Activated naive CD4-positive, alpha-beta T cell treated with anti-CD3 and anti-CD28 coated beads for 36 hours (primary cell): ENCODE measurements at regions not wholly inside any gene's neighbourhood (a gene's known extent, or its start where the extent isn't known, plus 50 kb on each side); places are given as distances from the start of the nearest gene placed in this dataset.
"Not testable (repeated sequence)": the region's sequence is repeated elsewhere in the genome, so short reads cannot be mapped to it uniquely, and the experiment has no call there.

ENCODE experiments used
- CTCF ChIA-PET: fragments of 350-600 bp; sonication (Branson Sonifier 250); formaldehyde crosslinking; loops from one replicate; lab custom pipeline; 2021; ENCODE audit warnings: antibody characterized with exemption; lab: Charles Lee
- DNase-seq: peaks from one replicate; pipeline ENCODE4 v3.0.0-alpha.2; 2020
- H3K27ac Mint-ChIP-seq: one replicate; pipeline ENCODE4 v1.8.0; 2021; ENCODE audit warnings: mild to moderate bottlenecking, mixed read lengths
- H3K27me3 Mint-ChIP-seq: one replicate; pipeline ENCODE4 v1.8.0; 2021; ENCODE audit warnings: low read depth, mixed read lengths
- H3K36me3 Mint-ChIP-seq: one replicate; pipeline ENCODE4 v1.8.0; 2021; ENCODE audit warnings: low read depth, mixed read lengths
- H3K4me1 Mint-ChIP-seq: one replicate; pipeline ENCODE4 v1.8.0; 2021; ENCODE audit warnings: low read depth, mixed read lengths
- H3K4me3 Mint-ChIP-seq: one replicate; pipeline ENCODE4 v1.8.0; 2021; ENCODE audit warnings: mild to moderate bottlenecking, moderate library complexity, mixed read lengths
- H3K9me3 Mint-ChIP-seq: one replicate; pipeline ENCODE4 v1.8.0; 2021; ENCODE audit warnings: mixed read lengths
- intact Hi-C: fragments of 100-400 bp; cut with micrococcal nuclease; formaldehyde crosslinking; loops from one replicate; pipeline ENCODE4 v1.15.1; 2023

DNA sequence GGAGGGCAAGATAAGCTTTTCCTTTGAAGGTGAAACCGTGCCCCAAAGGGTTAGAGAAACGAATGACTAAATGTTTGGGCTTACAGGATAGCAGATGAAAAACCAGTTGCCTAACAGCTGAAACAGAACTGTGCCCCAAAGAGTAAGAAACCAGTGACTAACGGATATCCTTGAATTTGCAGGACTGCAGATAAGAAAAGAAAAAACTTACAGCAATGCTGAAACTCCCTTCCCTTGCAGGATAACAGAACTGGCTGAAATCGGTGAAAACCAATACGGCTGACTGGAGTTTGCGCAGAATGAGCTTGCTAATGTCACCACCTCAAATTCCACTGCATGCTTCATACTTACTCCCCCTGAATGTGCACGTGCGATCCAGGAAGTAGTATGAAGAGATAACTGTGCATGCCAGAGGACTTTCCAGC, 175.2 kb upstream of the NLRP1 start:
- intact Hi-C loops, result no loop called here
- Mint-ChIP-seq H3K36me3 (no peaks in the 10 kb centered on the region), H3K9me3 (no peaks in the 10 kb centered on the region), H3K4me3 (no peak overlapping the region), H3K4me1 (no peaks in the 10 kb centered on the region), H3K27me3 (peaks cover 24% of the 10 kb centered on the region), H3K27ac (no peak overlapping the region)
- no peak for DNase-seq
- CTCF ChIA-PET, result interaction anchor here (0.6 kb wide), 1 partner anchor 127 kb away, joined by 3 read pairs; no protein-coding TSS in a partner anchor

DNA sequence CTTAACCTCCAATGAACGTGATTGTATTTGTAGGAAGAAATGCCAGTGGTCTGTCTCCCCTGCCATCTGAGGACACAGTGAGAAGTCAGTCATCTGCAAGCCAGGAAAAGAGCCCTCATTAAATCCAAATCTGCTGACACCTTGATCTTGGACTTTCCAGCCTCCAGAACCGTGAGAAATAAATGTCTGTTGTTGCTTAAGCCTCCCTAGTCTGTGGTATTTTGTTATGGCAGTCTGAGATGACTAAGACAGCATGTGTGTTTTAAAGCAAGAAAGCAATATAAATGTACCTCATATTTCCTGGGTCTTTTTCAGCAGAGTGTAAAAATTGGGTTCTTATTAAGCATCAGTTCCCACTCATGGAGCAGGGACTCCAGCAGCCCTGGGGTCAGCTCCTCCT, 177.9 kb upstream of the NLRP1 start:
- H3K4me1 Mint-ChIP-seq, result no peaks in the 10 kb centered on the region
- CTCF ChIA-PET, result no interaction called here

DNA sequence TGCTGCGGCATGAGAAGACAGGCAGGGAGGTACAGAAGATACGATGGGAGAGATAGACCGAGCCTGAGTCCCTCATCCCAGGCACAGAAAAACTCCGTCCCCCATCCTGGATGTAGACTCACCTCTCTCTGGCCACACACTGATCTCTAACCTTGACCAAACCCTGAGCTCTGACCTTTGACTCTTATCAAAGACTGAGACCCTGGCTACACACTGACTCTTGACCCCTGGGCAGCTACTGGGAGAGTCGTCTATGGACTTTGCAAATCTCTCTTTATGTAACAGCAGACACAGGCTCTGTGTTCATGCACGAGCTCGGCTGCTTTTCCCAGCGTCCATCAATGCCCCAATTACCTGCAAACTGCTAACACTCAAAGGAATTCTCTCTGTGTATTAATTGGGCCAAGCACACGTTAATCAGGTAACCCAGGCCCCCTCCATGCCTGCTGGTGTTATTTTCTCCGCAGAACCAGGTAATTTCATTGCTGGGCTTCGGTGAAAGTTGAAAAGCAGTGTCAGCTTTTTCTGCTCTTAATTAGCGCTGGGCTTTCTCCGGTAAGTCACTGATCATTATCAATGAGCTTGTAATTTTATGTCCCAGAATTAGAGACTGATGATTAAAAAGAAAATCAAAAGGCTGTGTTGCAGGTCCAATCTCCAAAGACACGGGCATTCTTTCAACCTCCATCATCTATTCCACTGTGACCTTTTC, 179.4 kb upstream of the NLRP1 start:
- no peak for DNase-seq
- Mint-ChIP-seq H3K27me3 (peaks cover 21% of the 10 kb centered on the region), H3K36me3 (no peaks in the 10 kb centered on the region), H3K4me1 (no peaks in the 10 kb centered on the region), H3K9me3 (no peaks in the 10 kb centered on the region), H3K4me3 (no peak overlapping the region), H3K27ac (no peak overlapping the region)
- intact Hi-C loops, result no loop called here
- CTCF ChIA-PET, result no interaction called here

More for the DNA sequence above, 177.9 kb upstream of the NLRP1 start:
- H3K36me3 Mint-ChIP-seq, result no peaks in the 10 kb centered on the region
- no peak overlapping the region for H3K4me3 Mint-ChIP-seq
- H3K27ac Mint-ChIP-seq, result no peak overlapping the region
- no peak for DNase-seq
- H3K9me3 Mint-ChIP-seq, result no peaks in the 10 kb centered on the region
- intact Hi-C loops, result no loop called here
- peaks cover 20% of the 10 kb centered on the region for H3K27me3 Mint-ChIP-seq

DNA sequence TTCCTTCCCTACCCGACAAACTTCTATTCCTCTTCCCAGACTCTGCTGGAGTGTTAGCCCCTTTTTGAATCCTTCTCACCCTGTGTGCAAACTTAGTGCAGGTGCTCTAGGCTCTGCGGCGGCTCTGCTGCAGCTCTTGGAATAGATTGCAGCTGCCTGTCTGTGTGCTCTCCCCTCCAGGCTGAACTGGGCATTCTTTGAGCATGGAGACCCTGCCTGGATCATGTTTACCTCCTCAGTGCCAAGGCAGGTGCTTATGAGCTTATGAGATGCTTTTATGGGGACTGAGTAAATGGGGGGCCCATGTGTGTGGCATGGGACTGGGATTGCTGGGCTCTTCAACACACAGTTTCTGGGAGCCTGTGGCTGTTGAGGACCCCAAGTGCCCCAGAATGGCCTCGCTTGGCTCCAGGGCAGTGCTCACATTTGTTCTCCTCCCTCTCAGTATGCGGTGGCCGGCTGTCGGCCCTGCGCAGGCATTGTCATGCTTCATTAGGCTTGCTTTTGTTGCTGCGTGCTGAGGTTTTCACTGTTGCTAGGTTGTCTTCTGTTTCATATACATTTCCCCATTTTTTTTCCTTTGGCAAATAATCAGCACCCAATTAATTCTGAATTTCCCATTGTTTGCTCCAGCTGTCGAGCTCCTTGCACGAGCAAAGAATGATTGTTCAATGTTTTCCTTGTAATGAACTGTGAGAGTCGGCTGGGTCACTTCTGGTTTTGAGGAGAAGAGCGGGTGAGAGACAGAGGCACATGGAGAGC, 185.5 kb upstream of the NLRP1 start:
- no peaks in the 10 kb centered on the region for H3K9me3 Mint-ChIP-seq
- H3K27me3 Mint-ChIP-seq, result peaks cover 18% of the 10 kb centered on the region
- H3K4me3 Mint-ChIP-seq, result no peak overlapping the region
- intact Hi-C loops, result no loop called here
- CTCF ChIA-PET, result no interaction called here
- H3K27ac Mint-ChIP-seq, result no peak overlapping the region
- H3K4me1 Mint-ChIP-seq, result no peaks in the 10 kb centered on the region
- no peak for DNase-seq
- no peaks in the 10 kb centered on the region for H3K36me3 Mint-ChIP-seq

DNA sequence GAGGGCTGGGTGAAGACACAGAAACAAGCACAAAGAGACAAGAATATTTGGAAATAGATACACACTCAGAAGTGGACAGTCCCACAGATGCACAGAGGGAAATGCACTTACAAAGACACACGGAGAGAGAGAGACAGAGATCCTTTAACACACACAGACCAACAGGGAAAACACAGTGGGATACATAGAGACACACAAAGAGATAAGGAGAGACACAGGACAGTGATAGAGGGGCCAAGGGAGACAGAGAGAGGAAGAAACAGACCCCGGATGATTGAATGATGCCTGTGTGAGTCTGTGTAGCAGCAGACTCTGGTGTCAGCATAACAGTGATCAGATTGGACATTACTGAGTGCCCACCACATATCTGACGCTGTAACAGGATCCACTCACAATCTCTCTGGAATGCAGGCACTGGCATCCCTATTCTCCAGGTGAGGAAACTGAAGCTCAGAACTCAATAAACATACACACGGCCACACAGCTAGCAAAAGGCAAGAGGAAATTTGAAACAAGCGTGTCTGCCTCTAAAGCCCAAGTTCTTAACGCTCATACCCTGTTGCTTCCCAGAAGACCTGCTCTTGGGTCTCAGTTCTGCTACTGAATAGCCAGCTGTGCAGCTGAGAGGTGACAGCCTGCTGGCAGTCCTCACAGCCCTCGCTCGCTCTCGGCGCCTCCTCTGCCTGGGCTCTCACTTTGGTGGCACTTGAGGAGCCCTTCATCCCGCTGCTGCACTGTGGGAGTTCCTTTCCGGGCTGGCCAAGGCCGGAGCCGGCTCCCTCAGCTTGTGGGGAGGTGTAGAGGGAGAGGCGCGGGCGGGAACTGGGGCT, 186.3 kb upstream of the NLRP1 start:
- Mint-ChIP-seq H3K9me3 (no peaks in the 10 kb centered on the region), H3K4me1 (no peaks in the 10 kb centered on the region), H3K36me3 (no peaks in the 10 kb centered on the region), H3K27ac (no peak overlapping the region), H3K4me3 (no peak overlapping the region), H3K27me3 (peaks cover 24% of the 10 kb centered on the region)
- no peak for DNase-seq
- CTCF ChIA-PET, result no interaction called here
- intact Hi-C loops, result no loop called here

DNA sequence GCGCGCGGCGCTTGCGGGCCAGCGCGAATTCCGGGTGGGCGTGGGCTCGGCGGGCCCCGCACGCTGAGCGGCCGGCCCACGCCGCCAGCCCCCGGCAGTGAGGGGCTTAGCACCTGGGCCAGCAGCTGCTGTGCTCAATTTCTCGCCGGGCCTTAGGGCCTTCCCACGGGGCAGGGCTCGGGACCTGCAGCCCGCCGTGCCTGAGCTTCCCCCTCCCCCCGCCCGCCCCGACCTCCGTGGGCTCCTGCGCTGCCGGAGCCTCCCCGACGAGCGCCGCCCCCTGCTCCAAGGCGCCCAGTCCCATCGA, 186.9 kb upstream of the NLRP1 start:
- intact Hi-C loops, H3K36me3 Mint-ChIP-seq, H3K9me3 Mint-ChIP-seq, CTCF ChIA-PET, H3K4me1 Mint-ChIP-seq, DNase-seq, H3K4me3 Mint-ChIP-seq, H3K27ac Mint-ChIP-seq: not testable (repeated sequence)
- H3K27me3 Mint-ChIP-seq, result peaks cover 24% of the 10 kb centered on the region

DNA sequence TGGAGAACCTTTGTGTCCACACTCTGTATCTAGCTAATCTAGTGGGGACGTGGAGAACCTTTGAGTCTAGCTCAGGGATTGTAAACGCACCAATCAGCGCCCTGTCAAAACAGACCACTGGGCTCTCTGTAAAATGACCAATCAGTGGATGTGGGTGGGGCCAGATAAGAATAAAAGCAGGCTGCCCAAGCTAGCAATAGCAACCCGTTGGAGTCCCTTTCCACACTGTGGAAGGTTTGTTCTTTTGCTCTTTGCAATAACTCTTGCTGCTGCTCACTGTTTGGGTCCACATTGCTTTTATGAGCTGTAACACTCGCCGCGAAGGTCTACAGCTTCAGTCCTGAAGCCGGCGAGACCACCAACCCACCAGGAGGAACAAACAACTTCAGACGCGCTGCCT, 187.7 kb upstream of the NLRP1 start:
- H3K9me3 Mint-ChIP-seq, DNase-seq, H3K4me3 Mint-ChIP-seq, CTCF ChIA-PET, H3K4me1 Mint-ChIP-seq, H3K27ac Mint-ChIP-seq, intact Hi-C loops, H3K36me3 Mint-ChIP-seq: not testable (repeated sequence)
- peaks cover 24% of the 10 kb centered on the region for H3K27me3 Mint-ChIP-seq

DNA sequence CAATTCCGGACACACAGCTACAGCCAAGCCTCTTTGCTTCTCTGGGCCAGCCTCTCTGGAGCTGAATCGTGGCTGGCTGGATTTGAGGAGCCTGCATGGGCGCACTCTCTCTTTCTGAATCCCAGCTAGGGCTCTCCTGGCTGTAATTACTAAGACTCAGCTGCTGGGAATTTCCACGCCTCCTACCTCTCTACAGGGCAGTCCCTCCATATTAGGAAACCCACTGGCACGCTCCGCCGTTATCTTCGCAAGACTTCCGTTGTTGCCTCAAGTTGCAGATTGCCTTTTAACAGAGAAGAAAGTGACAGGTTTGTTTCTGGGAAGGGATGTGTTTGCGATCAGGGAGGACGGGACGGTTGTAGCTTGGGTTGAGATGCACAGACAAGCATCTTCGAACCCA, 188.4 kb upstream of the NLRP1 start:
- Mint-ChIP-seq H3K36me3 (no peaks in the 10 kb centered on the region), H3K4me3 (no peak overlapping the region), H3K27me3 (peaks cover 26% of the 10 kb centered on the region), H3K4me1 (no peaks in the 10 kb centered on the region), H3K9me3 (no peaks in the 10 kb centered on the region), H3K27ac (no peak overlapping the region)
- intact Hi-C loops, result no loop called here
- DNase-seq, result no peak
- CTCF ChIA-PET, result no interaction called here

DNA sequence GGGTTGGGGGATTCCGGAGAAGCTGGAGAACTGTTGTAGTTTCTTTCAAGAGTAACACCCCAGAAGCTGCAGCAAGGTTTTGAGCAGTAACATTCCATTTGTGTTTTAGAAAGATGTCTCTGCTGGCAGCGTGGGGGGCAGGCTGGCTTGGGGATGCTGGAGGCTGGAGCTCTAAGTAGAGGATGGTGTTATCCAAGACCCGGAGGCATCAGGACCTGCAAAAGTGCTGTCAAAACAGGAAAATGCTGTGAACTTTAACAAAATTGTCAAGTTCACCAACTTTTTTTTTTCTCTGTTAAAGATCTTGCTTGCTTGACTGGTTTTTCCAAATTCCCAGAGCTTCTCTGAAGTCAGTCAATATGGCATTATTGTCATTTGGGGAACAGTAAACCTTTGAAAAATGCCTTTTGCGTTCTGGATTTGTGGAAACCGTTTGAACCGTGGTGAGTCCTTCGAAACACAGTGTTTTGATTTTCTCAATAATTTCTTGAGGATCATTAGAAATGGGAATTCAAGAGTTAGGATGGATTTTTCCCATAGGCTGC, 189.6 kb upstream of the NLRP1 start:
- CTCF ChIA-PET, result no interaction called here
- no peak overlapping the region for H3K27ac Mint-ChIP-seq
- peaks cover 19% of the 10 kb centered on the region for H3K27me3 Mint-ChIP-seq
- intact Hi-C loops, result no loop called here
- no peaks in the 10 kb centered on the region for H3K4me1 Mint-ChIP-seq
- no peak overlapping the region for H3K4me3 Mint-ChIP-seq
- no peaks in the 10 kb centered on the region for H3K36me3 Mint-ChIP-seq
- no peak for DNase-seq
- no peaks in the 10 kb centered on the region for H3K9me3 Mint-ChIP-seq

DNA sequence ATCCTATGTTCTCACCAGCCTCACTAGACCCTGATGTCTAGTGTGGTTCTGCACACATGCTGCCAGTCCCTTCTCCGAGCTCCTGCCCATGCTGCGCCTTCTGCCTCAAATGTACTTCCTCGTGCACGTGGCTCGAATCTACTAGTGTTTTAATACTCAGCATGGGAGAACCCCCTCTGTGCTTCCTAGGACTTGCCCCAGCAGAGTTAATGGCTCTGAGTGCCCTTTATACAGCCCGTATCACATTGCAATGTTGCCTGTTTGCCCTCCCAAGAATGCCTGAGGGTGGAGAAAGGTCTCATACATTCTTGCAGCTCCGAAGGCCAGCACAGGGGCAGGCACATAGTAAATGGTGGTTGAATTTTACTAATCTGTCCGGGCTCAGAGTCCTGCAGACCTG, 190.8 kb upstream of the NLRP1 start:
- Mint-ChIP-seq H3K9me3 (no peaks in the 10 kb centered on the region), H3K4me3 (no peak overlapping the region), H3K27ac (no peak overlapping the region), H3K36me3 (no peaks in the 10 kb centered on the region), H3K27me3 (peaks cover 19% of the 10 kb centered on the region), H3K4me1 (no peaks in the 10 kb centered on the region)
- intact Hi-C loops, result no loop called here
- CTCF ChIA-PET, result no interaction called here
- DNase-seq, result no peak

DNA sequence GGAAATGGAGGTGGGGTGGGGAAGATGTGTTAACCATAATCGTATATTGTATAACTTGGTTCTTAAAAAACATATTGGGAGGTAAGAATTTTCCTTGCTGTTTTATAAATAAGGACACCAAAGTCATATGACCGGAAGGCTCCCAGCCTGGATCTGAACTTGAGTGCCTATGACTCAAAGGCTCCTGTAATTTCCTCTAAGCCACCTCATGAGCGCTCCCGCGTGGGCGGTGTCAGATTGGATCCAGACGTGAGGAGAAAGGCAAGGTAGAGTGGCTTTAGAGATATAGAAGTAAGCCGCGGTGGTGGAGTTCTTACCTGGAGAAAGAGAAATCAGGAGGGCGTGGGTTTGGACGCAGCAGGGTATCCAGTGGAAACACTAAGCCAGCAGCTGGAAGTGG, 196.2 kb upstream of the NLRP1 start:
- H3K4me3 Mint-ChIP-seq, result no peak overlapping the region
- peaks cover 20% of the 10 kb centered on the region for H3K27me3 Mint-ChIP-seq
- no peak for DNase-seq
- intact Hi-C loops, result no loop called here
- no peaks in the 10 kb centered on the region for H3K36me3 Mint-ChIP-seq
- CTCF ChIA-PET, result no interaction called here
- no peaks in the 10 kb centered on the region for H3K4me1 Mint-ChIP-seq
- H3K9me3 Mint-ChIP-seq, result peaks cover 4% of the 10 kb centered on the region
- no peak overlapping the region for H3K27ac Mint-ChIP-seq

DNA sequence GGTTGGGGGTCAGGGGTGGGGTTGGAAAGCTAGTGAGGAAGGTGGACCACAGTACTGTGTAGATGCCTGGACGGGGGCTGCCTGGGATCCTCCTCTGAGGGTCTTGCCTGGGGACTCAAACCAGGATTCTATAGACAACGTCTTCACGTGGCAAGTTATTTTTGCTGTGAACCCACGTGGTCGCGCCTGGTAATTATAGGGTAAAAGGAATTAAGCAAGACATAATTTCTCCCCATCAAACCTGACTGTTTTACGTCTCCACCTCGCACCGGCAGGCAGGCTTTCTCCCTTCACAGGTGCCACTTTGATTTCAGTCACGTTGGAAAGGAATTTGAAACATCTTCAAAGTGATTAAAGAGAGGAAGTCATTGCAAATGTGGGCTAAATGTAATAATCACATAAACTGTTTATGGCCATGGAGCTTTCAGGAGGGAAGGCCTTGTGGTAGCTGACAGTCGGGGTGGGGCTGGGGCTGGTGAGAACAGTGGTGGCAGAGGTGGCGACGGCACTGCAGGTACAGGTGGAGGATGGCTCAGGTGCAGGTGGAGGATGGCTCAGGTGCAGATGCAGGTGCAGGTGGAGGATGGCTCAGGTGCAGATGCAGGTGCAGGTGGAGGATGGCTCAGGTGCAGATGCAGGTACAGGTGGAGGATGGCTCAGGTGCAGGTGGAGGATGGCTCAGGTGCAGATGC, 197.1 kb upstream of the NLRP1 start:
- CTCF ChIA-PET, result no interaction called here
- H3K27ac Mint-ChIP-seq, result no peak overlapping the region
- DNase-seq, result no peak
- H3K4me1 Mint-ChIP-seq, result no peaks in the 10 kb centered on the region
- H3K27me3 Mint-ChIP-seq, result peaks cover 20% of the 10 kb centered on the region
- no peak overlapping the region for H3K4me3 Mint-ChIP-seq
- H3K36me3 Mint-ChIP-seq, result no peaks in the 10 kb centered on the region
- intact Hi-C loops, result no loop called here
- H3K9me3 Mint-ChIP-seq, result peaks cover 4% of the 10 kb centered on the region
